ENCODE measurements at regions not wholly inside any gene's neighbourhood (a gene's known extent, or its start where the extent isn't known, plus 50 kb on each side); places are given as distances from the start of the nearest gene placed in this dataset.

DNA sequence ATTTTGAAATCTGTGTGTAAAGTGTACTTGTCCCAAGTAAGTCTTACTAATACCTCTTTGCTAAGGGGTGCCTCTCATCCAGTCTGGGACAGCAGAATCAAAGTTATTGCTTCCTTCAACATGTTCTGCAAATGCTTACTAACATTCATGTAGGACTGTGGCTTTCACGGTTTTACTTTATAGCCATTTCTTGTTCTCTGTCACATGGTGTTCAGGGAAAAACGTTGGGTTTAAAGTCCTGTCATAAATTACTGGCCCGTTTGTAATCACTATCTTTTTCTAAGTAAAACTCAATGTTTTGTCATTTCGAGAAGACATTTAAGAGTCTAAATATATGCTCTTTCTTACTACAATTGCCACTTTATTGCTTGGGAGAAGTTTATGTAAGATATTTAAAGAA lies 321.1 kb downstream of the STIM2 start:
- TF ChIP-seq POLR2AphosphoS5 (IDR thresholded peaks at IDR 0.05; ENCODE audit: low read depth, low read length) (no peak), POLR2A (IDR thresholded peaks at IDR 0.05; ENCODE audit: low read depth, low read length) (no peak)
